HUES48 (cell line): ENCODE measurements at regions not wholly inside any gene's neighbourhood (a gene's known extent, or its start where the extent isn't known, plus 50 kb on each side); places are given as distances from the start of the nearest gene placed in this dataset.

Experiments used
- H3K27ac ChIP-seq: one replicate; pipeline ENCODE4 v1.7.0; 2013; ENCODE audit warnings: low read depth, low read length, inconsistent platforms
- H3K27me3 ChIP-seq: 2 replicates; pipeline ENCODE4 v1.6.1; 2013; ENCODE audit warnings: mild to moderate bottlenecking, low read length; ENCODE audit not compliant: control insufficient read depth, insufficient read depth
- H3K36me3 ChIP-seq: 2 replicates; pipeline ENCODE4 v1.6.1; 2013; ENCODE audit warnings: low read length; ENCODE audit not compliant: control insufficient read depth, insufficient read depth
- H3K4me1 ChIP-seq: 2 replicates; pipeline ENCODE4 v1.6.1; 2013; ENCODE audit warnings: mild to moderate bottlenecking, low read length; ENCODE audit not compliant: control insufficient read depth, insufficient read depth
- H3K4me3 ChIP-seq: 2 replicates; pipeline ENCODE4 v1.5.1; 2013; ENCODE audit warnings: mild to moderate bottlenecking, low read depth, low read length
- H3K9ac ChIP-seq: 2 replicates; pipeline ENCODE4 v1.6.1; 2013; ENCODE audit warnings: mild to moderate bottlenecking, low read depth, low read length, moderate library complexity
- H3K9me3 ChIP-seq: 2 replicates; pipeline ENCODE4 v1.6.1; 2013; ENCODE audit warnings: low read length; ENCODE audit not compliant: control insufficient read depth, insufficient read depth

DNA sequence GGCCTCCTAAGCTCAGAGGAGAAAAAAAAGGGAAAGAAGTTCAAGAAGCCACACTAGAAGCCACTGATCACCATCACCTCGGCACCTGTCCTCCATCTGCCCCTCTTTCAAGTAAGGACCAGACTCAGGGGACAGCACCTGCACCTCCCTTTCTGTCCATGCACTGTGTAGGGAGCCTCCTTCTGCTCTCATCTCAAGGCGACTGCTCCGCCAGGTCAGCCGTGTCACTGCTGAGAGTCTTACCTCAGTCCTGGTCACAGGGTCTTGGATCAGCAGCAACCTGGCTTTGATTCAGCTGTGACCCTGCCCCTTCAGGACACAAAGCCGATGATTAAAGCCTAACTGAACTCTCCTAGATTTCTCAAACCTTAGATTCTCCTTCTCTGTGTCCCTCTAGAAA lies 101.5 kb downstream of the ZNF280B start:
- Histone ChIP-seq H3K36me3 (no peaks in the 10 kb centered on the region), H3K4me3 (no peak overlapping the region), H3K4me1 (no peaks in the 10 kb centered on the region), H3K9me3 (no peaks in the 10 kb centered on the region), H3K27ac (no peak overlapping the region), H3K27me3 (peaks cover 100% of the 10 kb centered on the region), H3K9ac (no peak overlapping the region)

GRCh38 chr22:22408269-22408668 lies 100.3 kb downstream of the ZNF280B start:
- Histone ChIP-seq H3K9ac (no peak overlapping the region), H3K36me3 (no peaks in the 10 kb centered on the region), H3K4me1 (no peaks in the 10 kb centered on the region), H3K27ac (no peak overlapping the region), H3K27me3 (peaks cover 100% of the 10 kb centered on the region), H3K4me3 (no peak overlapping the region), H3K9me3 (no peaks in the 10 kb centered on the region)

GRCh38 chr22:22408731-22409696 lies 99.5 kb downstream of the ZNF280B start:
- Histone ChIP-seq H3K36me3 (no peaks in the 10 kb centered on the region), H3K27ac (no peak overlapping the region), H3K4me1 (no peaks in the 10 kb centered on the region), H3K27me3 (peaks cover 100% of the 10 kb centered on the region), H3K9ac (no peak overlapping the region), H3K4me3 (no peak overlapping the region), H3K9me3 (no peaks in the 10 kb centered on the region)

DNA sequence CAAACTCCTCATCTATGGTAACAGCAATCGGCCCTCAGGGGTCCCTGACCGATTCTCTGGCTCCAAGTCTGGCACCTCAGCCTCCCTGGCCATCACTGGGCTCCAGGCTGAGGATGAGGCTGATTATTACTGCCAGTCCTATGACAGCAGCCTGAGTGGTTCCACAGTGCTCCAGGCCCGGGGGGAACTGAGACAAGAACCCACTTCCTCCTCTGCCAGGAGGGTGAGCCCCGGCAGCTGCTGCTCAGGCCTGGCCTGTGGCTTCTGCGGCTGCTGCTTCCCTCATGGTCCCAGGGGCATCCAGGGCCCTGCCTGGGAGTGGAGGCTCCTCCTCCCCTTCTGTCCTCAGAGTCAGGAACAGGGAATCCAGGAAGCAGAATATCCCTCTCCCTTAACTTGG lies 98.4 kb downstream of the ZNF280B start:
- H3K27me3 ChIP-seq: peaks cover 100% of the 10 kb centered on the region
- no peak overlapping the region for H3K9ac ChIP-seq
- no peaks in the 10 kb centered on the region for H3K4me1 ChIP-seq
- H3K36me3 ChIP-seq: no peaks in the 10 kb centered on the region
- H3K4me3 ChIP-seq: no peak overlapping the region
- no peaks in the 10 kb centered on the region for H3K9me3 ChIP-seq
- H3K27ac ChIP-seq: no peak overlapping the region

DNA sequence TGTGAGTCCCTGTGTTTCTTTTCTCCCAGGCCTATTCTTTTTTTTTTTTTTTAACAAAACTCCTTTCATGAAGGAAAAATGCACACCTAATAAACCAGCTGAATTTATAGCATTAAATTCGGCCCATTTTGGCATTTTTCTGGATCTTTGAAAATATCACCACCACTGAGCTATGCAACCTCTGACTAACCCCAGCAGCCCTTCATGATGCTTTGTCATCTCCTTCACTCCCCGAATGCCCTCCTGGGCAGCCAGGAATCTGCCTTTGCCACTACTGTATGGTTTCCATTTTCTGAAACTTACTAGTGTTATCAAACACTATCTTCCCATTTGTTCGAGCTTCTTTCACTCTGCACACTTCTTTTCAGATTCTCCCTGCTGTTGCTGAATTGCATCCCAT lies 97.9 kb downstream of the ZNF280B start:
- no peak overlapping the region for H3K9ac ChIP-seq
- H3K27ac ChIP-seq: no peak overlapping the region
- no peaks in the 10 kb centered on the region for H3K4me1 ChIP-seq
- no peak overlapping the region for H3K4me3 ChIP-seq
- peaks cover 100% of the 10 kb centered on the region for H3K27me3 ChIP-seq
- H3K36me3 ChIP-seq: no peaks in the 10 kb centered on the region
- no peaks in the 10 kb centered on the region for H3K9me3 ChIP-seq

GRCh38 chr22:22414266-22414665 lies 94.3 kb downstream of the ZNF280B start:
- Histone ChIP-seq H3K27me3 (peaks cover 100% of the 10 kb centered on the region), H3K4me1 (no peaks in the 10 kb centered on the region), H3K9ac (no peak overlapping the region), H3K36me3 (no peaks in the 10 kb centered on the region), H3K9me3 (no peaks in the 10 kb centered on the region), H3K4me3 (no peak overlapping the region), H3K27ac (no peak overlapping the region)

DNA sequence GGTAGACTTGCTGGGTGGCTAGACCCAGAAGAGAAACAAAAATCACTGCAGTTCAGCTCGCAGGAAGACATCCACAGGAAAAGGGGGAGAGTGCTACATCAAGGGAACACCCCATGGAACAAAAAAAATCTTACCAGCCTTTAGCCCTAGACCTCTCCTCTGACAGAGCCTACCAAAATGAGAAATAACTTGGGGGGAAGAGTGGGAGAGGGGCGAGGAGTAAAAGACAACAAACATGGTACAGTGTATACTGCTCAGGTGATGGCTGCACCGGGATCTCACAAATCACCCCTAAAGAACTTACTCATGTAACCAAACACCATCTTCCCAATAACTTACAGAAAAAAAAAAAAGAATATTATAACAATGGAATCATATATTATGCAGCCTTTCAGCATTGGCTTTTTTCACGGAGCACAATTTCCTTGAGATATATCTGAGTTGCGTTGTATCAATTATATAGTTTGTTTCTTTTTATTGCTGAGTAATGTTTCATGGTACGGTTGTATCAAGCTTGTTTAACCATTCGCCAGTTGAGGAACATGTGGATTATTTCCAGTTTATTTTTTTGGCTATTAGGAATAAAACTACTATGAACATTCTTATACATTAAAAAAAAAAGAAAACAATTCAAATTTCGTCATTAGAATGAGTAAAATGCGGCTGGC lies 90.9 kb downstream of the ZNF280B start:
- H3K9ac ChIP-seq: no peak overlapping the region
- no peaks in the 10 kb centered on the region for H3K4me1 ChIP-seq
- no peaks in the 10 kb centered on the region for H3K9me3 ChIP-seq
- no peaks in the 10 kb centered on the region for H3K36me3 ChIP-seq
- H3K27ac ChIP-seq: no peak overlapping the region
- no peak overlapping the region for H3K4me3 ChIP-seq
- H3K27me3 ChIP-seq: peaks cover 100% of the 10 kb centered on the region

- no peak overlapping the region for H3K9ac ChIP-seq
- no peaks in the 10 kb centered on the region for H3K4me1 ChIP-seq
- no peak overlapping the region for H3K27ac ChIP-seq
- H3K27me3 ChIP-seq: peaks cover 100% of the 10 kb centered on the region
- no peaks in the 10 kb centered on the region for H3K9me3 ChIP-seq
- H3K36me3 ChIP-seq: no peaks in the 10 kb centered on the region
- H3K4me3 ChIP-seq: no peak overlapping the region
Measured at GRCh38 chr22:22418163-22418549, 90.4 kb downstream of the ZNF280B start.

DNA sequence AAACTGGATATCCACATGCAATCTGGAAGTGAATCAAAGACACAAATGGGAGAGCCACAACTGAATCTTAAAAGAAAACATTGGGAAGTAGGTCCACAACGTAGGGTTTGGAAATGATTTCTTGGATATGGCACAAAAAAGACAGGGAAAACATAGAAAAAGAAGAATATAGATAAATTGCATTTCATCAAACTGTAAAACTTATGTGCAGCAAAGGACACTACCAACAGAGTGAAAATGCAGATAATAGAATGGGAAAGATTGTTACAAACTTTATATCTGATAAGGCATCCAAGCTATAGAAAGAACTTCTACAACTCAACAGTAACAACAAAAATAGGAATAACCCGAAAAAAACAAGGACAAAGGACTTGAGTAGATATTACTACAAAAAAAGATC lies 89.6 kb downstream of the ZNF280B start:
- Histone ChIP-seq H3K27me3 (peaks cover 100% of the 10 kb centered on the region), H3K27ac (no peak overlapping the region), H3K36me3 (no peaks in the 10 kb centered on the region), H3K9ac (no peak overlapping the region), H3K4me1 (no peaks in the 10 kb centered on the region), H3K9me3 (no peaks in the 10 kb centered on the region), H3K4me3 (no peak overlapping the region)

GRCh38 chr22:22420580-22420979 lies 88.0 kb downstream of the ZNF280B start:
- H3K36me3 ChIP-seq: no peaks in the 10 kb centered on the region
- 0 out of 2 replicates have a peak, but pooled peaks cover 3% of the 10 kb centered on the region for H3K4me1 ChIP-seq
- H3K27ac ChIP-seq: no peak overlapping the region
- H3K27me3 ChIP-seq: peaks cover 98% of the 10 kb centered on the region
- H3K9me3 ChIP-seq: no peaks in the 10 kb centered on the region
- no peak overlapping the region for H3K9ac ChIP-seq
- H3K4me3 ChIP-seq: no peak overlapping the region

GRCh38 chr22:22421392-22421791 lies 87.2 kb downstream of the ZNF280B start:
- H3K9ac ChIP-seq: no peak overlapping the region
- no peaks in the 10 kb centered on the region for H3K36me3 ChIP-seq
- 0 out of 2 replicates have a peak, but pooled peaks cover 3% of the 10 kb centered on the region for H3K4me1 ChIP-seq
- no peak overlapping the region for H3K27ac ChIP-seq
- no peaks in the 10 kb centered on the region for H3K9me3 ChIP-seq
- peaks cover 98% of the 10 kb centered on the region for H3K27me3 ChIP-seq
- H3K4me3 ChIP-seq: no peak overlapping the region
